ENCODE measurements at regions not wholly inside any gene's neighbourhood (a gene's known extent, or its start where the extent isn't known, plus 50 kb on each side); places are given as distances from the start of the nearest gene placed in this dataset.
"Not testable (repeated sequence)": the region's sequence is repeated elsewhere in the genome, so short reads cannot be mapped to it uniquely, and the experiment has no call there.

GRCh38 chr7:92973293-92973731 lies 136.9 kb upstream of the CDK6 start:
- no peak for DNase-seq (ENCODE audit: low read depth in 3 of 3)

- DNase-seq (ENCODE audit: low read depth in 3 of 3) = no peak
Measured at GRCh38 chr7:92972441-92972840, 136.1 kb upstream of the CDK6 start.

GRCh38 chr7:92969061-92969460 lies 132.7 kb upstream of the CDK6 start:
- DNase-seq (ENCODE audit: low read depth in 3 of 3) = no peak

DNA sequence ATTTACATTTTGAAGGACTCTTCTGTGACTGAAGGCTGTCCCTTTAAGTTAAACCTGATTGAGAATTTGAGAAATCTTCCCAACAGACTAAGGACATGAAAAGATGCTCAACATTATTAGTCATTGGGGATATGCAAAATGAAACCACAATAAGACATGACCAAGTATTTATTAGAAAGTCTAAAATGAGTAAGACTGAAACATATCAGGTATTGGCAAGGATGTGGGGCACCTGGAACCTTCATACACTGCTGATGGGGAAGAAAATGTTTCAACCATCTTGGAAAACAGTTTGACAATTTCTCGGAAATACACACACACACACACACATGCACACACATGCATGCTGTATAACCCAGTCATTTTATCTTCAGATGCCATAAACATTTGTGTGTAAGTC lies 132.1 kb upstream of the CDK6 start:
- no peak for DNase-seq (ENCODE audit: low read depth in 3 of 3)

DNA sequence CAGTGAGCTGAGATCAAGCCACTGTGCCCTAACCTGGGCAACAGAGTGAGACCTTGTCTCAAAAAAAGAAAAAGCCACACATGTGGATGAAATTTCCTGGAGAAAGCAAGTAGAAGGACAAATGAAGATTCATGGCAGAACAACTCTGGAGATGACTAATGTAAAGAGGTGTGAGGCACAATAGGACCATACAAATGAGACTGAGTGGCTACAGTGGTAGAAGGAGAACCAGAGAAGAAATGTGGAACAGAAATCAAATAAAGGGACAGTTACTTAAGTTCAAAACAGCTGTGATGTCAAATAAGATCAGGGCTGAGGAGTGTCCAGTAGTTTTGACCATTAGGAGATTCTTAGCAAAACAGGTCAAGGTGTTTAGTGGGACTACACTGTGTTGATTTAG lies 130.9 kb upstream of the CDK6 start:
- DNase-seq (ENCODE audit: low read depth in 3 of 3) = no peak

DNA sequence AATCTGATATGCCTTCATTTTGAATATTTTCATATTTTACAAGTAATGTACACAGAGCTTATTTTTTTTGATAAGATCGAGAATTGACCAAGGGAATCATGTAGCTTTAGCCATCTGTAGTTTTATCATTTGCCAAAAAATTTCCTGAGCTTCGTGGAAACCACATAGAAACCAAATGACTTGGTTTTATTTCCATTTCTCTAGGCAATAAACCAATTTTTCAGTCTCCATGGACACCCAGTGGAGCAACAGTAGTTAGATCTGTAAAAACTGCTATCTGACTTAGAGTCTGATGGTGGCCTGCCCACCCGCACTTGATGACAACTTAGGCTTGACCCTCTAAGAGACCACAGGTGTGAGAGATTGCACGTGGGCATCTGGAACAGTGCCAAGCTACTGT lies 127.8 kb upstream of the CDK6 start:
- no peak for DNase-seq (ENCODE audit: low read depth in 3 of 3)

GRCh38 chr7:92963566-92963965 lies 127.2 kb upstream of the CDK6 start:
- DNase-seq (ENCODE audit: low read depth in 3 of 3) = no peak

DNA sequence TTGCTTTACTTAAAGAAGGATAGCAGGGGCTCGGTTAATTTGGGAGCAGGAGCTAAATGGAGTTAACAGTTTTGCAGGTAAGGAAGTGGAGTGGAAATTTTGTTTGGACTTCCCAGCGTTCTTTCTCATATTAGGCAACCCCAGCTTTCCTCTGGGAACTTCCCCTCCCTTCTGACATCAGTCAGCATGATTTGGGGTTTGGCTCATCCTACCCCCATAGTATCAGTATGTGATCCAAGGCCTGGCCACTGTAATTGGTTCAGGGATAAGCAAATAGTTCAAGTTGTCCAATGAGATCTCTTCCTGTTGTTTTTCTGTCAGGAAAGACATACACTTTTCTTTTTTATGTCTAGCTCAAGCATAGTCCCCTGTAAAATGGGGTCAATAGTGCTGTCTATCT lies 125.6 kb upstream of the CDK6 start:
- DNase-seq (ENCODE audit: low read depth in 3 of 3) = no peak

DNA sequence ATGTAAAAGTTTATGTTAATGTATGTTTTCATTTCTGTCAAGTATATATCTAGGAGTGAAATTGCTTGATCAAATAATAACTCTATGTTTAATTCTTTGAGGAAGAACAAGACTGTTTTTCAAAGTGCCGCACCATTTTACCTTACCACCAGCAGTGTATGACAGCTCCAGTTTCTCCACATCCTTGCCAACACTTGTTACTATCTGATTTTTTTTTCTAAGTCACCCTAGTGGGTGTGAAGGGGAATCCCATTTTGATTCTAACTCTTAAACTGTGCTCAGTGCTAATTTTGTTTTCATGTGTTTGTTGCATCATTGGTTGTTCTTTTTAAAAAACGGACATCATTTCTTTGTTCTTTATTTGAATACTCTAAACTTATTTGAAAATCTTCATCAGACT lies 120.2 kb upstream of the CDK6 start:
- no peak for DNase-seq (ENCODE audit: low read depth in 3 of 3)

DNA sequence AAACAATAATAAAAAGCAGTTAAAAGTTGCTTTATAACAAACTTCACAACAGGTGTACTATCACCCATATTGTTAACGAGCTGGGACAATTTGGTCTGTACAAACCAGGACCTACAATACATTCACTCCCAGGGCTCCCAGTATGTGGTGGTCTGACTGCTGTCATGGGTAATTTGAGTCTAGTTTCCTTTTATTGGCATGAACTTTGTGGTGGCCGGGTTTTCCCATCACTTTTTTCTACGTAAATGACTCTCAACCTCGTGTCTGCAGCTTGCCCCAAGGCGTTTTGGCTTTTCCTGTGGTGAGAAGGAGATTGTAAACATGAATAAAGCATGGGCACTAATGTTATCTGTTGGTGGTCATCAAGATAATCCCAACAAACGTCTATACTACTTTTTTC lies 118.7 kb upstream of the CDK6 start:
- DNase-seq (ENCODE audit: low read depth in 3 of 3) = no peak

- DNase-seq (ENCODE audit: low read depth in 3 of 3) = no peak
Measured at GRCh38 chr7:92953657-92954056, 117.3 kb upstream of the CDK6 start.

GRCh38 chr7:92949748-92950147 lies 113.4 kb upstream of the CDK6 start:
- no peak for DNase-seq (ENCODE audit: low read depth in 3 of 3)

DNA sequence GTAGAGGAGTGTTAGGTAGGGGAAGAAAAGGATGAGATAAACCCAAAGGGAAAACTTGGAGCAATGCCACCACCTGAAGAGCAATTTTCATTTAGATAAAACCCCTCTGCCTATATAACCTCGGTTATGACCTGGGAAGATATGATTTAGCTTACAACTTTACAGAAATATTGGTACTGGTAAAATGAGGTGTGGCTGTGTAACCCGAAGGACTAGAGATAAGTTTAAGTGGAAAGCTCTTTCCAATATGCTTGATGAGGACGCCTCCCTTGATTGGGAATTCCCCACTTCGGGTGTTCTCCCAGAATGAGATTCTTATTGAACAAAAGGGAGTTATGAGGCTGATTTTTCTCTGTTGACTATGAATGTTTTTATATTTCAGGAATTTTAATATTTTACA lies 109.5 kb upstream of the CDK6 start:
- no peak for DNase-seq (ENCODE audit: low read depth in 3 of 3)

DNA sequence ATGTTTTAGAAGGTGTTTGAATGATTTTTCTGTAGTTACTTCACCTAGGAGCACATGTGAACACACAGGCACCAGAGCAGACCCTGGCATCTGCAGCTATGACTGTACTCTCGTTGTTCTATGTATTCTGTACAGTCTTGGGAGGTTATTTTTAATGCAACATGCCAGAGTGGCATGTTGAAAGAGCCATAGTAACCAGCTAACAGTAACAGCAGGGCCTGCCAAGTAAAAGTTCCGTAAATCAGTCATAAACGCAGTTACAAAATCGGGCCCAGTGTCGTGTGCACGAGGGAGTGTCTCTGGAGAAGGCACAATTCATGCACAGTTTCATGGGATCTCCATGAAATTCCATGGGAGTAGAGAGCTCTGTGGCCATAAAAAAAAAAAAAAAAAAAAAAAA lies 108.3 kb upstream of the CDK6 start:
- DNase-seq (ENCODE audit: low read depth in 3 of 3) = no peak

DNA sequence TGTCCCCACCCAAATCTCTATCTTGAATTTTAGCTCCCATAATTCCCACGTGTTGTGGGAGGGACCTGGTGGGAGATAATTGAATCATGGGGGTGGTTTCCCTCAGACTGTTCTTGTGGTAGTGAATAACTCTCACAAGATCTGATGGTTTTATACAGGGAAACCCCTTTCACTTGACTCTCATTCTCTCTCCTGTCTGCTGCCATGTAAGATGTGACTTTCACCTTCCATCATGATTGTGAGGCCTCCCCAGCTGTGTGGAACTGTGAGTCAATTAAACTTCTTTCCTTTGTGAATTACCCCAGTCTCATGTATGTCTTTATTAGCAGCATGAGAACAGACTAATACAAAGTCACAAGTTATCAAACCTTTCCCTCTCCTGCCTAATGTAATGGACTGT lies 106.3 kb upstream of the CDK6 start:
- not testable (repeated sequence) for DNase-seq (ENCODE audit: low read depth in 3 of 3)

DNA sequence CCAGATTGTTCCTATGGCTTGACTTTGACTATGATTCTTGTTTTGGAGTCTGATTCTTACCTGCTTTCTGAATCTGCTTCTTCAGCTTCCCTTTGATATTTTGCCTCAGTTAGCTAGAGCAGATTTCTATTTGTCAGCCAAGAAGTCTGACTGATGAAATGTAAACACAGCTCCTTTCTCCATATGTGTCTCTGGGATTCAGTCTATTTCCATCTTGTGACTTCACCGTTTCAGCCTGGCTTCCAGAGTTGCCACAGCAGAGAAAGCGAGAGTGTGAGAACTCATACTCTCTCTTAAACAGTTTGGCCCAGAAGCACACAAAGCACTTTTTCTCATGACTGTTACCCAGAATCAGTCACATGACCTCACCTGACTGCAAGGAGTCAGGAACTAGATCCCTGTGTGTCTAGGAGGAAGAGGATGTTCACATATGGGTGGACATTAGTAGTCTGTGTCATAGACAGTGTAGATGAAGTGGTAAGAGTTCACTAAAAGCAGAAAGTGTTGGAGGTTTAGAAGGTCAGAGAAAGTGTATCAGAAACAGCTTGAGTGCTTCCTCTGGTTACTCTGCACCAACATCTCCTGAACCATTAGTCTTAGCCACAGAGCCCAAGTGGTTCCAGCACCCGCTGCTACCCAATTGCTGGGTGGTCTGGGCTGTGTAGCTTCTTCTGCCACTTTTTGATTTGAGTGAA lies 103.4 kb upstream of the CDK6 start:
- no peak for DNase-seq (ENCODE audit: low read depth in 3 of 3)

DNA sequence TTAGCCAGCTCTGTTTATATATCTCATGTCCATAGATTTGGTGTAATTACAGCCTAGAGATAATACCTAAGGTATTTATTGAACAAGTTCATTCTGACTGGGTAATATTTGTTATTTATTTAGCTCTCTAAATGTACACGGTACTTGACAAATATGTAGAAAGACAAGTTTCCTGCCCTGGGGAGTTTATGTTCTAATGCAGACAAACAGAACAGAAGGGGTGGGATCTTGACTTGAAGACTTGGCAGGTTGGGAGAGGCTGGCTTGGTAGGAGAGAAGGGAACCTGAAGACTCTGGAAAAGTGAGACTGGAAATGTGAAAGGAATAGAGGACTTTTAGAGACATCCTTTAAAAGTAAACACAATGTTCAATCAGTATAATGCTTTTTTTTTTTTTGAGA lies 97.7 kb upstream of the CDK6 start:
- no peak for DNase-seq (ENCODE audit: low read depth in 3 of 3)

DNA sequence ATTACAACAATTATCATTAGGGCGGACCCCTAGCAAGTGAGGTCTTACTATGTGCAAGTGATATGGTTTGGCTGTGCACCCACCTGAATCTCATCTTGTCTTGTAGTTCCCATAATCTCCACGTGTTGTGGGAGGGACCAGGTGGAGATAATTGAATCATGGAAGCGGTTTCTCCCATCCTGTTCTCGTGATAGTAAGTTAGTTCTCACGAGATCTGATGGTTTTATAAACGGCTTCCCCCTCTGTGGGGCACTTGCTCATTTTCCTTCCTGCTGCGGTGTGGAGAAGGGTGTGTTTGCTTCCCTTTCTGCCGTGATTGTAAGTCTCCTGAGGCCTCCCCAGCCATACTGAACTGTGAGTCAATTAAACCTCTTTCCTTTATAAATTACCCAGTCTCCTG lies 96.1 kb upstream of the CDK6 start:
- no peak for DNase-seq (ENCODE audit: low read depth in 3 of 3)

DNA sequence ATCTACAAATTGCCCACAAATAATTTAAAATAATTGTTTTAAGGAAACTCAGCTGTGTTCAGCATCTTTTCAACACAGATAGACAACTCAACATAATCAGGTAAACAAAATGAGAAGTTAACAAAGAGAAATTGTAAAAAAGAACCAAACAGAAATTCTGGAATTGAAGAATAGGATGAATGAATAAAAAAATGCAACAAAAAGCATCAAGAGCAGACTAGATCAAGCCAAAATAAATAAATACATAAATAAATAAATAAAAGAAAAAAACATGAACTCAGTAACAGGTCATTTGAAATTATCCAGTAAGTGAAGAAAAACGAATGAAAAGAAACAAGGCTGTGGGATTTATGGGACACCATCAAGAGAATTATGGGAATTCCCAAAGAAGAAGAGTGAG lies 94.0 kb upstream of the CDK6 start:
- no peak for DNase-seq (ENCODE audit: low read depth in 3 of 3)

DNA sequence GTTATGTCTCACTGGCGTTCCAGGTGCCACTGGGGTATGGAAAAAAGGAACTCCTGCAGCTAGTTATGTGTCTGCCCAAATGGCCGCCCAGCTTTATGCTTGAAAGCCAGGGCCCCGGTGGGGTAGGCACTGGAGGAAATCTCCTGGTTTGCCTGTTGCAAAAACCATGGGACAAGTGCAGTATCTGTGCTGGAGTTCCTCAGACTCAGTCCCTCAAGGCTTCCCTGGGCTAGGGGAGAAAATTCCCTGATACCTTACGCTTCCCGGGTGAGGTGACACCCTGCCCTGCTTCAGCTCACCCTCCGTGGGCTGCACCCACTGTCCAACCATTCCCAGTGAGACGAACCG lies 90.3 kb upstream of the CDK6 start:
- DNase-seq (ENCODE audit: low read depth in 3 of 3) = no peak

- no peak for DNase-seq (ENCODE audit: low read depth in 3 of 3)
Measured at GRCh38 chr7:92925876-92926696, 89.7 kb upstream of the CDK6 start.

- DNase-seq (ENCODE audit: low read depth in 3 of 3) = no peak
Measured at GRCh38 chr7:92924800-92925199, 88.4 kb upstream of the CDK6 start.

DNA sequence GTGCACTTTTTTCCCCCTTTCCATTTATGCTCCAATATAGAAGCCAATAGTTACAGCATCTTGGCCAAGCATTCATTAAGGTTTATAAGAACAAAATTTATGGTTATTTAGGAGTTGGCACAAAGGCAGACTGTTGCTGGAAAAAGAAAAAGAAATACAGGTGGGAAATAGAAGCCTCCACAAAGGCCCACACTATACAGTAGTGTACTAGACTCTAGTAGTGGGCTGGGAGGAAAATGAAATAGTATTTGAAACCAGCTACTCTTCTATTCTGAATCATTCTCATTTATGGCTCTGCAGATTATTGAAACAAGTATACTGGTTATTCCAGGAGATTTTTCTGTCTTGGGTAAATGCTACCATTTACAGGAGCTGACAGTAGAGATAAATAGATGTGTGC lies 80.9 kb upstream of the CDK6 start:
- DNase-seq (ENCODE audit: low read depth in 3 of 3) = no peak

DNA sequence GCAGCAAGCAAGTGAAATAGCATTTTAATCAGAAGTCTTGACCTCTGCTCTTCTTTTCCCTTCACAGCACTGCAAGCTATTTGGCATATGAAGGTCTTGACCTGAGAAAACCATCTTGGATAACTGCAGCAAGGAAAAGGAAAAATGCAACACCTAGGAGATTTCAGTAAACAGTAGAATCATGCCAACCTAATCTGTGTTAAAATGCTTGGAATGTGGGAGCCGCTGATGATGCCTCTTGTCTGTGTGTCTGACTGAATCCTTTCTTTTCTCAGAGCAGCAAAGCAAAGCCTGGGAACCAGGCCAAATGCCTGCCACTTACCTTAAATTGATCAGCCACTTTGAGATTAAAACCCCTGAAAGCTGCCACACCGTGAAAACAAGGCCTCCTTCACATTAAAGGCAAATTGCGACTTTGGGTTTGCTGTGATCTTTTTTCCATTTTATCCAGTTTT lies 80.4 kb upstream of the CDK6 start:
- DNase-seq (ENCODE audit: low read depth in 3 of 3) = no peak

Data from stimulated activated CD4-positive, alpha-beta T cell treated with anti-CD3 and anti-CD28 coated beads, TNF-alpha, amount 100 ng/mL, for 4 hours (primary cell).